Transverse colon (tissue), 4 donors: ENCODE measurements at regions not wholly inside any gene's neighbourhood (a gene's known extent, or its start where the extent isn't known, plus 50 kb on each side); places are given as distances from the start of the nearest gene placed in this dataset.

Experiments
- CTCF ChIP-seq, 5 experiments: fragments of 200-600 bp in 3 of 5; fragments of 450-650 bp in 2 of 5; sonication (generic) in 3 of 5; IDR thresholded peaks; 1 replicate in 2 of 5; 2 replicates in 3 of 5; pipeline ENCODE4 v1.5.1; 2016 to 2017; ENCODE audit warnings: antibody characterized with exemption in 5 of 5, inconsistent platforms in 3 of 5, mild to moderate bottlenecking in 2 of 5, moderate library complexity in 1 of 5
- POLR2A ChIP-seq: fragments of 450-650 bp; IDR thresholded peaks from one replicate; pipeline ENCODE4 v1.6.1; 2016; ENCODE audit warnings: antibody characterized with exemption, mild to moderate bottlenecking, moderate library complexity
- POLR2AphosphoS5 ChIP-seq, 3 donors: sonication (generic); formaldehyde crosslinking; IDR thresholded peaks; one replicate each; pipeline ENCODE4 v1.6.1; 2016; ENCODE audit warnings: antibody characterized with exemption in 3 of 3

- TF ChIP-seq CTCF (IDR thresholded peaks at IDR 0.05) (no peak), POLR2AphosphoS5 (IDR thresholded peaks at IDR 0.05) (no peak), POLR2A (no peak)
These were observed 69.7 kb upstream of the DAPK1 start for GRCh38 chr9:87427851-87428506.
